GM11168 (cell line): ENCODE measurements at regions not wholly inside any gene's neighbourhood (a gene's known extent, or its start where the extent isn't known, plus 50 kb on each side); places are given as distances from the start of the nearest gene placed in this dataset.
"Not testable (repeated sequence)": the region's sequence is repeated elsewhere in the genome, so short reads cannot be mapped to it uniquely, and the experiment has no call there.

ENCODE experiments used
- in situ Hi-C: fragments of 300-500 bp; cut with MboI; formaldehyde crosslinking; loops from one replicate; pipeline ENCODE4 v1.12.0; 2022; ENCODE audit warnings: low sequenced_read_pairs; ENCODE audit not compliant: unreplicated experiment

DNA sequence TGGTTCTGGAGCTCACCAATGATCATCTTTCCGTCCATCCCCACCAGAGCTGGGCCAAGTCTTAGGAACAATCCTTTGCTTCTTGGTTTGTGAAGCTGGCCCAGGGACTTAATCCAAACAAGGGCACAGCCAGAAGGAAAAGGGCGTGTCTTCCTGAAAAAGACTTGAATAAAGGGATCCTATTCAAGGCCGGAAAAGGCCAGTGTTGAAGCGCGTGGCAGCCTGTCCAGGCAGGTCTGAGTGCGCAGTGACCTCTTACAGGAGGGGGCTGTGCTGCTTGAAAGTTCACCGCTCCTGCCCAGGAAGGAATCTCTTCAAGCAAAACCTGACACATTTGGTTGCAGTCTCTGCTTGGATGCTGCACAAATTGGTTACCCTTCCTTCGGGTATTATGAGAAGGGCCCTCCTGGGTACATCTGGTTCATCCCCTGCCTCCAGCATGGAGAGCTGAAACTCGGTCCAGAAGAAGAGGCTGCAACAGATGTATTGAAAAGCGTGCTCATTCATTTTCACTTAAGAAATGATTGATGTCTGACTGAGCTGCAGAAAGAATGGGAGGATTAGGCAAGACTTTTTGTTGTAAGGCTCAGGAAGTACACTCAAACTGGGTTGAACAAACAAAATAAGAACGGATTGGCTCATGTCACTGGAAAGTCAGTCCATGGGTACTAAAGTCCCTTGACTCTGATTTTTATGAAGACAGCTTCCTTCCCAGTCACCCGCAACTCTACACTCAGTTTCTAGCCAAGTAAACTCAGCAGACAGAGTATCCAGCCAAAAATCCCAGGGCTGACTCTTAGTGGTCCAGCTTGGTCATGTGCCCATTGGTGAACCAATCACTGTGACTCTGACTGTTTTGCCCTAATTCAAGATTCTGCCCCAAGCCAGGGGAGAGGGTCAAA is 136.3 kb downstream of the TFAP2C start:
- in situ Hi-C loops = no loop called here

DNA sequence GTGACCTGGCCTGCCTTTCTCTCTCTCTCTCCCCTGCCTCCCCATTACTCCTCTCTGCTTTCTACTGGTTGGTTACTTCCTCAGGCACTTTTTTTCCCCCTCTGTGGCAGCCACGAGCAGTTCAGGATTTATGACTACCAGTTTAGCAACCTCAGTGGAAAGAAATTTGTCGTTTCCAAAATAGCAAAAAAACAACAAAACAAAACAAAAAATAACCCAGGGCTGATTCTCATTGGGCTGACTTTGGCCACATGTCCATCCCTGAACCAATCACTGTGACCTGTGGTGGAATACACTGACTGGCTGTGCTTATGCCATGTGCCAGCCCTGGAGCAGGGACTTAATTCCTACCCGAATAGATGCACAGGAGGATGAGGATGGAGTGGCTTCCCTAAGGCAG is 137.4 kb downstream of the TFAP2C start:
- in situ Hi-C loops = no loop called here

DNA sequence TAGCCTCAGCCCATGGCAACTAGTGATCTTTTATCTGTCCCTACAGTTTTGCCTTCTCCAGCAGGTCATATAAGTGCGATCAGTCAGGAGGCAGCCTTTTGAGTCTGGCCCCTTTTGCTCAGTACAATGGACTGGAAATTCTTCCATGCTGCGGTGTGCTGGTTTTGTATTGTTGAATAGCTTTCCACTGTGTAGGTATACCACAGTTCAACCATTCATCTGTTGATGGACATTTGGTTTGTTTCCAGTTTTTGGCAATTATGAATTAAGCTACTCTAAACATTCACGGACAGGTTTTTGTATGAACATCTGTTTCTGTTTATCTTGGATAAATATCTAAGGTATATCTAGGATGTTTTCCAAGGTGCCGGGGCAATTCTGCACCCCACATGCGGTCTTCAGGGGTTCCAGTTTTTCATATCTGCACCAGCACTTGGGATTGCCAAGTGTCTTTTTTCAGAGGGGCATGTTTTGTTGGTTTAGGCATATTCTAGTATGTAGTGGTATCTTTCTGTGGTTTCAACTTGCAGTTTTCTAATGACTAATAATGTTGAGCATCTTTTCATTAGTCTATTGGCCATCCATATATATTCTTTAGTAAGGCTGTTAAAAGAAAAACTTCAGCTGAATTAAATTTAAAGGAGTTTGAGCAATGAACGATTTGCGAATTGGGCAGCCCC is 141.0 kb downstream of the TFAP2C start:
- in situ Hi-C loops = no loop called here

DNA sequence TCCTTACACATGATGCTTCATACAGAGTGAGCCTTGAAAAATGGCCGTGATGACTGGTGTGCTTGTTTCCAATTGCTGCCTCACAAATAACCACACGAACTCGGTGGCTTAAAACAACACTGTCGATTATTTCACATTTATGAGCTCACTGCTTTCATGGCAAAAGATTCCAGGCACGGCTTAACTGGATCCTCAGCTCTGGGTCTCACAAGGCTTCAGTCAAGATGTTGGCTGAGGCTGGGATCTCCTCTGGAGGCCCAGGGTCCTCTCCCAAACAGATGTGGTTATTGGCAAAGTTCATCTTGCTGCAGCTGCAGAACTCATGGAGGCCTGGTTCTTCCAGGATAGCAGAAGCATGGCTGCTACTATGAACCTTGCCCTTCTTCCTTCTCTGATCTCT is 144.6 kb downstream of the TFAP2C start:
- in situ Hi-C loops = no loop called here

DNA sequence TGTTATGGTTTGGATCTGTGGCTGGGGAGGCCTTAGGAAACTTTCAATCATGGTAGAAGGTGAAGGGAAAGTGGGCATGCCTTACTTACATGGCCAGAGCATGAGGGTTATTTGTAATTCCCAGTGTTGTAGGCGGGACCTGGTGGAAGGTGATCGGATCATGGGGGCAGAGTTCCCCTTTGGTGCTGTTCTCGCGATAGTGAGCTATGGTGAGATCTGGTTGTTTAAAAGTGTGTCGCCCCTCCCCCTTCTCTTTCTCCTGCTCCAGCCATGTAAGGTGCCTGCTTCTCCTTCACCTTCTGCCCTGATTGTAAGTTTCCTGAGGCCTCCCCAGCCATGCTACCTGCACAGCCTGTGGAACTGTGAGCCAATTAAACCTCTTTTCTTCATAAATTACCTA is 145.8 kb downstream of the TFAP2C start:
- in situ Hi-C loops = no loop called here

DNA sequence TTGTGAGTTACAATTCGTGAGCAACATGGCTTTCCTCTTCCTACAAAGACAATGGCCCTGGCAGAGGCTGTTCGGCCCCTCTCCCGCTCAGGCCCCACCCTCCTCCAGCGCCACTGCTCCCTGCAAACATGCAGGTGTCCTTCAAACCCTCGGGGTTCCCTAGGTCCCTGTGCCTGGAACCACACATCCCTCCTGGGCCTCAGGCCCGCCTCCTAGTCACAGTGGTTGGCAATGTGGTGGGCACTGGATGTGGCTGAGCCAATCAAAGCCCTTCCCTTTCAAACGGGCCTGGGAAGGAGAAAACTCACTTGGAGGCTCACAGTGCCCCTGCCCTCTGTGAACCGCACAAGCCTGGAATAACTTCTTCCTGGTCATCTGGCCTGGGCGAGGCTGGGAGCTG is 147.2 kb downstream of the TFAP2C start:
- in situ Hi-C loops = no loop called here

DNA sequence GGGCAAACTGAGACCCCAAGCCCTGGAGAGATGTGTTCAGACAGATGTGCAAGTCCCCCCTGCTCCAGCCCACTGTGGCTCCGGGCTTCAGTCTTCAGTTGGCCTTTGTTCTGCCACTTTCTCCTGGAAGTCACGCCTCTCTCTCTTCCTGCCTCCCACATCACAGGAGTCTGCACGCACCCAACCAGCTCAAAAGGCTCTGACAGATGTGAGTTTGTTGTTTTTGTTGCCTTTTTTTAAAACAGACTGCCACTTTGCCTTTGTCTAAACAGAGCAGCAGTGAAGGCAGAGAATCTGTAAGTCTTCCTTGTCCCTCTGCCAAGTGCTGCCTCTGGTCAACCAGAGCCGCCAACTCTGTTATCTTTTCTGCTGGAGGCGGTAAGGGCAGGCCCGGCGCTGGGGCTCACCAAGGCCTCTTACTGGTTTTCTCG is 149.7 kb downstream of the TFAP2C start:
- in situ Hi-C loops = no loop called here

DNA sequence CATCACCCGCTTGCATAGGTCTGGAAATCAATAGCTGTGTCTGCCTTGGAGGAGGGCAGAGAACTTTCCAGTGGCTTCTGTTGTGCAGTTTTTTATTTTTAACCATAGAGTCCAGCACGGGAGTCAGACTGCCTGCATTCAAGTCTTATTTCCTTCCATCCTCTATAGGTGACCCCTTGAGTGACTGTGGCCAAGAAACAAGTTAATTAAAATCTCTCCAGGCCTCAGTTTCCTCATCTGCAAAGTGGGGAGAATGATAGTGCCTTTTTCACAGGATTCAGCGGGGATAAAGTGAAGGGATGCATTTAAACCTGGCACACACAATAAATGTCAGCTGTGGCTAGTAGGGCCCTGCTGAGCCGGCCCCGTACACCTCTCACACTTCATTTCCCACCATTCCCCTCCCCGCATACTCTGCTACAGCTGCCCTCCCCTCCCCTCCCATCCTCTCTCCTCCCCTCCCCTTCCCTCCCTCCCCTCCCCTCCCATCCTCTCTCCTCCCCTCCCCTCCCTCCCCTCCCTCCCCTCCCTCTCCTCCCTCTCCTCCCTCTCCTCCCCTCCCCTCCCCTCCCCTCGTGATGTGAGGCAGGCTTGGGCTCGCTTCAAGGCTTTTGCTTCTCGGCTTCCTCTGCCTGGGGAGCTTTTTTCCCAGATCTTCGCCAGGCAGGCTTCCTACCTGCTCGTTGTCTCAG is 150.5 kb downstream of the TFAP2C start:
- in situ Hi-C loops = no loop called here

DNA sequence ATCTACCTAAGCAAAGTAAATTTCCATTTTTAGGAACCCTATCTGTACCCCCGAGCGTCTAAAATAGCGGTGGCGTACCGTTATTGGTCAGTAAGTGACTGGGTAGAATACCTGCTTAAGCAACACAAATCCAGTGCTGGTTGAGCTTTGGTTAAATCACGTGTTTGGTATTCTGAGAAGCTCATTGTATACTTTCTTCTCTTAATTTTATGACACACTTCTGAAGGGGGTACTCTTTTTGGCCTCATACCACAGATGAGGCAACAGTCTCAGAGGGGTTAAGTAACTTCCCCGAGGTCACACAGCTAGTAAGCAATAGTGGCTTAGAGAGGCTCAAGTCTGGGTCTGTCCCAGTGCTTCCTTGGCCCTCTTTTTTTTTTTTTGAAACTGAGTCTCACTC is 151.2 kb downstream of the TFAP2C start:
- in situ Hi-C loops = no loop called here

DNA sequence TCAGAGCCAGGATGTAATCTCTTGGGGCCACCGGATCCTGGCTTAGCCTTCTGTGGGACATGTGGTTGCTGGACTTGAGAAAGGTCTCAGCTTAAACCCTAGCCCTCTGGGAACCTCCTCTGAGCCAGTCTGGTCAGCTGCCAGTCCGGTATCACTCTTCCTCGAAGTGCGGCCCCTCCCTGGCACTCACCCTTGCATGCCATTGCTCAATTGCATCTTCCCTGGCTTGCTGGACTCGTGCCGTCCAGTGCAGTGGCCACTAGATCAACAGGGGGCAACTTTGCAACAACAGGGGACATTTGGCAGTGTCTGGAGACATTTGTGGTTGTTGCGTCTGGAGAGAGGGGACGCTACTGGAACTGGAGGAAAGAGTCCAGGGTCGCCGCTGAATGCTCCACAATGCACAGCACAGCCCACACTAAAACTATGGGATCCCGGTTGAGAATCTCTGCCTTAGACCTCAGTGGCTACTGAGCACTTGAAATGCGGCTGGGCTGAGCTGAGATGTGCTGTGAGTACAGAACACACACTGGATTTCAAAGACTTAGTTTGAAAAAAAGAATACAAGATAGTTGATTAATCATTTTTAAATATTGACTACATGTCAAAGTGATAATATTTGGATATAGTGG is 152.1 kb downstream of the TFAP2C start:
- in situ Hi-C loops = no loop called here

DNA sequence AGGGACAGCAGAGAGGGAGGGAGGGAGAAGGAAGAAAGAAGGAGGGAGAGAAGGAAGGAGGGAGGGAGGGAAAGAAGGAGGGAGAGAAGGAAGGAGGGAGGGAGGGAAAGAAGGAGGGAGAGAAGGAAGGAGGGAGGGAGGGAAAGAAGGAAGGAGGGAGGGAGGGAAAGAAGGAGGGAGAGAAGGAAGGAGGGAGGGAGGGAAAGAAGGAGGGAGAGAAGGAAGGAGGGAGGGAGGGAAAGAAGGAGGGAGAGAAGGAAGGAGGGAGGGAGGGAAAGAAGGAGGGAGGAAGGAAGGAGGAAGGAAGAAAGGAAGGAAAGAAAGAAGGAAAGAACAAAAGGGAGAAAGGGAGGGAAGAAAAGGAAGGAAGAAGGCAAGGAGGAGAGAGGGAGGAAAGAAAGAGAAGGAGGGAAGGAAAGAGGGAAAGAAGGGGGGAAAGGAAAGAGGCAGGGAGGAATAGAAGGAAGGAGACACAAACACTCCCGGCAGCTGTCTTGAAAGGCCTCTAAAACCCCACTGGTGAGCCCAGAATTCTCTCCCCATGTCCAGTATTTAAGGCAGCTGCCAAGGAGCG is 153.0 kb downstream of the TFAP2C start:
- in situ Hi-C loops = not testable (repeated sequence)

DNA sequence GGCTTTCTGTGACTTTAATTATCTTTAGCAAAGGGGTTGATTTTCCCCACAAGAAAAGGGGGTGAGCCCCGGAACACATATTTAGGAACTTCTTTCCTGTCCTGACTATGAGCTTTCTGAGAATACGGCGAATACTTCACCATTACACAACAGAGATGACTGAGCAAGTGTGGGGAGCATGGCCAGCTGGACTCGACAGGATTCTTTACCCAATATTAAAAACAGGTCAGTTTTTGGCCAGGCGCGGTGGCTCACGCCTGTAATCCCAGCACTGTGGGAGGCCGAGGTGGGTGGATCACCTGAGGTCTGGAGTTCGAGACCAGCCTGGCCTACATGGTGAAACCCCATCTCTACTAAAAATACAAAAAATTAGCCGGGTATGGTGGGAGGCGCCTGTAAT is 153.7 kb downstream of the TFAP2C start:
- in situ Hi-C loops = not testable (repeated sequence)

DNA sequence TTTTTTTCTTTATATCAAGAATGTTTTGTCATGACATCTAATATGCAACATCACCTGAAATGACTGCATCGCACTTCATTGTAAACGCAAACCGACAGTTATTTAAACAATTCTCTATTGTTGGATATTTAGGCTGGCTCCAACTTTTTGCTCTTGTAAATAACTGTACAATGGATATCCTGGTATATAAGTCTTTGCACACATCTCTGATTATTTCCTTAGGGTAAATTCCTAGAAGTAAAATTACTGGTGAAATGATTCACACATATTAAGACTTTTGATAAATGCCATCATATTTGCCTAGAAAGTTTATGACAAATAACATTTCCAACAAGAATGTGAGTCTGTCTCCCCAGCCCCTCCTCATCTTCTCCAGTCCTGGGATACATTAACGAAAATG is 154.7 kb downstream of the TFAP2C start:
- in situ Hi-C loops = no loop called here

DNA sequence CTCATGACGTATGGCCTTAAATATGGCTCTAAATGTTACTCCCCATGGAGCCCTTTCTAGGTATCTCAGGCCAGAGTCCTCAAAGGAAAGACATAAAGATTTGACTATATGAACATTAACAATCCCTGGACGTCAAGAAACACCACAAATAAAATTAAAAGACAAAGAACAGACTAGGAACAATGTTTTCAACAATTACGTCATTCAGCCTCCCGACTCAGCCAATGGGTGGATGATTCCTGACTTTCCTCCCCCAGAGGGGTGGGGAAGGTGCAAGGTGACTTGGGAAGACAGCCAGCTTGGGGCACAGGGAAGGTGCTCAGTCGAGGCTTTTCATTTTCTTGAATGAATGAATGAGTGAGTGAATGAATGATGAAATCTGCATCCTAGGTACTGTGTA is 157.4 kb downstream of the TFAP2C start:
- in situ Hi-C loops = no loop called here

DNA sequence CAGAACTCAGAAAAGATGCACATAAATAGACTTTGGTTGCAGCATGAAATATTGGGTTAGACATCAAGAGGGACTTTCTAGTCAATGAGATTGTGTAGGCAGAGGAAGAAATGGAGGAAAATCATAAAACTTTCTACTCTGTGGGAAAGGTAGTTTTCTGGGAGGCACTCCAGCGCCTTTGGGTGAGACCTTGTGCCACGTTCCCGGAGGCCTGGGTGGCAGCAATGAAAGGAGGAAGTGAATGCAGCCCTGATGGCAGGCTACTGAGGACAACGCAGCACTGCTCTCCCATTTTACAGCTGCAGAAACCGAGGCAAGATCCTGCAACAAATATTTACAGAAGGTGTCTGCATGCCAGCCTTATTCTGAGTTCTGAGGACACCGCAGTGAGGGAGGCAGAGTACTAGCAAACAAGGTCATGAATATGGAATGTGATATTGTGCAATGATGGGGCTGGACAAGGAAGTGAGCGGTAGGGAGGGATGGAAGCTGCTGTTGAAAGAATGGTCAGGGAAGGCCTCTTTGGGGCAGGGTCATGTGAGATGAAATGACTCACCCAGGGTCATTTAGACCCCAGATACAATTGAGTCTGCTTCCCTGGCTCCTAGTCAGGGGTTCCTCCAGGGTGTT is 159.1 kb downstream of the TFAP2C start:
- in situ Hi-C loops = no loop called here

DNA sequence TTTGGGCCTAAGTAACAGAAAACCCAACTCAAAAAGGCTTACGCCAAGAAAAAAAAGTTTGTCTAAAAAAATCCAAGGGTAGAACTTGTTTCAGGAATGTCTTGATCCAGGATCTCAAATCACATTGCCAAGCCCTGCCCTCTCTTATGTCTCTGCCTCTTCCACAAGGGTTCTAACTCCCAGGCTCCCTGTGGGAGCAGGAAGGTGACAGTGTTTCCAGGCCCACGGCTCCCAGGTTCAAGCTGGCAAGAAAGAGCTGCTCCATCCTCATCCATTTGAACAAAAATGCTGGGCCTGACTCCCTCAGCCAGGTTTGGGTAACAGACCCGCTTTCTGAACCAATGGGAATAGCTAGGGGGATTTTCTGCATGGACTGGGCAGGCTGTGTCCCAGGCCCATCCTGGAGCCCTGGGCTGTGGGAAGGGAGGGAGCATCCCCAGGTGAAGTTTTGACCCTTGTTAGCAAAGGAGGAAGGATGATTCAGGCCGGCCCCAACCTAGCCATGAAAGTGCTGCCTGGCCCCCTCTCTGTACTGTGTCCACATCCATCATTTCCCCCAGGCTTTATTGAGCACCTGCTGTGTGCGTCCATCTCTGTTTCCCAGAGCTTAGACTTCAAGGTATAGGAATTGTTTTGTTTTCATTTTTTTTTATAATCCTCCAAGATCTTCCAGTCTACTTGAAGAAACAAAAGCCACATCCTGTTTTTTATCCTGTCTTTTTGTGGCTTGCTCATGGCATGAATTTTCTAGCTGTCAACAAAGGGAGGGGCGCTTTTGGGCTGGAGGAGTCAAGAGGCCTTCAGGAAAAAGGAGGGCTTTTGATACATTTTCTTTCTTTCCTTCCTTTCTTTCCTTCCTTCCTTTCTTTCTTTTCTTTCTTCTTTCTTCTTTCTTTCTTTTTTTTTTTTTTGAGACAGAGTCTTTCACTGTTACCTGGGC is 159.8 kb downstream of the TFAP2C start:
- in situ Hi-C loops = no loop called here

DNA sequence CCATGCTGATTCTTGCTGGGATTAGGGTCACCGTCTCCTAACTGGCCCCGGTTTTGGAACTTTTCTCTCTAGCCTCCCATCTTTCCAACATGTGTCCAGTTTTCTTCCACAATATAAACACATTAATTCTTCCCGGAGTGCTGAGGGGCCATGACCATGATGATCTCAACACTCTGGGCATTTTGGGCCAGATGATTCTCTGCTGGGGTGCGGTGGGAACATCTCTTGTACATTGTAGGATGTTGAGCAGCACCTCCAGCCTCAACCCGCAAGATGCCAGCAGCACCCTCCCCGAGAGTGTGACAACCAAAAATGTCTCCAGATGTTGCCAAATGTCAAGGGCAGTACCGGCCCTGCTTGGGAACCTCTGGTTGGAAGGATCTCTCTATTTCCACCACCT is 164.8 kb downstream of the TFAP2C start:
- in situ Hi-C loops = no loop called here

DNA sequence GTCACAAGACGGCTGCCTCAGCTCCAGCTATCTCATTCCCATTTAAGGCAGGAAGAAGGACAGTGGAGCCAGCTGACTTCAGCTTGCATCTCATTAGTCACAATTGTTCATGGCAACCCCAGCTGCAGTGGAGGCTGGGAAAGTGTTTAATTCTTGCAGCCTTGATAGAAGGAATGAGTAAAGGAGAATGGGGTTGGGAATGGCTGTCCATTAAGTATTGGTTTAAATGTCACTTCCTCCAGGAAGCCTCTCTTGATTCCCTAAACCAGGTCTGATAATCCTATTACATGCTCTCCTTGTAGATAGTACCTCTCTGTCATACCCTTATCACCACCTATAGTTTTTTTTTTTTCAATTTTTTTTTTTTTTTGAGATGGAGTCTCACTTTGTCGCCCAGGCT is 166.4 kb downstream of the TFAP2C start:
- in situ Hi-C loops = no loop called here

DNA sequence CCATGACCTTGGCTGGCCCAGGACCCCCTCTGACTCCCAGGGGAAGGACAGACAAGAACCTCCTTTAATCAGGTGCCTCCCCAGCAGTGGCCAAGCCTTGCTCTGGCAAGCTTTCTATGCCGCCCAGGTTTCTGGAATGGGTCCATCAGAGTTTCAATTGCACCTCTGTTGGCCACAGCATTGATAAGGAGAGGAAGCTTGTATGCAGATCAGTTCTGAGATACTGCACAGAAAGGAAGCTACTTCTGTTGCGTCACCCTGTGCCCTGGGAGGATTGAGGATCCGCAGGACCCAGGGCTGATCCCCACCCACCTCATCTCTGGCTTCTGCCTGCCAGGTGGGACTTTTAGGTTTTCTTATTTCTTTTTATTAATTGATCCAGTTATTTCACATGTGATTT is 167.2 kb downstream of the TFAP2C start:
- in situ Hi-C loops = no loop called here
